ENCODE measurements at regions not wholly inside any gene's neighbourhood (a gene's known extent, or its start where the extent isn't known, plus 50 kb on each side); places are given as distances from the start of the nearest gene placed in this dataset.

DNA sequence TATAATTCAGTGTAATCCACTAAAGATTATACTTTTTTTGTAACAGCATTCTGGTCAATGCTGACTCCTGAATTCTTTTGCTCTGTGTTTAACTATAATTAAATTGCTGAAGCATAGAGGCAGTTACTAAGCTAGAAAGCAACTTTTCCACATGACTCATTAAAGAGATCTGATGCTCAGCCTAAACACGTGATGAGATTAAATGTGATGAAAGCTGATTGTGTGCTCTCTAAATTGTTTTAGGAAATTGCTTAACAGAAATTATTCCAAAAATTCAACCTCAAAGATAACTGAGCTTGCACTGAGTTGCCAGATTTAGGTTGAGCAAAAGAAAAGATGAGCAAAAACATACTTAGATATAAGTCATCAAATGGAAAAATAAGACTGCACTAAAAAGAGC lies 1033.6 kb downstream of the FAM181B start:
- Histone ChIP-seq H3K4me2 (ENCODE audit: insufficient read depth, low read length) (no peak overlapping the region), H3K27me3 (ENCODE audit: control insufficient read depth in 2 of 2, insufficient read depth in 2 of 2, low read length in 2 of 2) (no peaks in the 10 kb centered on the region), H2AFZ (ENCODE audit: low read depth, low read length) (no peak overlapping the region), H3K79me2 (ENCODE audit: control insufficient read depth, insufficient read depth, low read length) (no peaks in the 10 kb centered on the region), H3K36me3 (ENCODE audit: control insufficient read depth in 2 of 2, extremely low read depth in 1 of 2, insufficient read depth in 2 of 2, low read length in 2 of 2) (no peaks in the 10 kb centered on the region), H3K9ac (replicated peaks; ENCODE audit: extremely low read depth, insufficient read depth, low read length) (no peak overlapping the region), H3K9me3 (replicated peaks; ENCODE audit: control insufficient read depth, insufficient read depth, low read length) (no peaks in the 10 kb centered on the region), H4K20me1 (replicated peaks; ENCODE audit: control insufficient read depth, extremely low read depth, insufficient read depth, low read length) (no peaks in the 10 kb centered on the region), H3K4me3 (replicated peaks in 1 of 3; ENCODE audit: insufficient read depth in 1 of 3, low read depth in 1 of 3, low read length in 3 of 3) (no peak overlapping the region), H3K9me1 (replicated peaks; ENCODE audit: control insufficient read depth, extremely low read depth, insufficient read depth, low read length) (no peaks in the 10 kb centered on the region), H3K4me1 (ENCODE audit: control insufficient read depth, extremely low read depth, insufficient read depth, low read length) (no peaks in the 10 kb centered on the region), H3K27ac (ENCODE audit: insufficient read depth, low read depth, low read length) (no peak overlapping the region)
- no TSS peak for BruUV-seq (replicated peaks)
- ChIA-PET CTCF (no interaction called here), POLR2A (no interaction called here)
- intact Hi-C loops (cut with micrococcal nuclease) (no loop called here), dilution Hi-C loops (cut with MboI; ENCODE audit: extremely low pct_ligation_motif_present, low sequenced_read_pairs) (no loop called here)
- no peak for DNase-seq (ENCODE audit: low read depth, low spot score)
- FAIRE-seq = no peak
- TF ChIP-seq, protein P1, sequence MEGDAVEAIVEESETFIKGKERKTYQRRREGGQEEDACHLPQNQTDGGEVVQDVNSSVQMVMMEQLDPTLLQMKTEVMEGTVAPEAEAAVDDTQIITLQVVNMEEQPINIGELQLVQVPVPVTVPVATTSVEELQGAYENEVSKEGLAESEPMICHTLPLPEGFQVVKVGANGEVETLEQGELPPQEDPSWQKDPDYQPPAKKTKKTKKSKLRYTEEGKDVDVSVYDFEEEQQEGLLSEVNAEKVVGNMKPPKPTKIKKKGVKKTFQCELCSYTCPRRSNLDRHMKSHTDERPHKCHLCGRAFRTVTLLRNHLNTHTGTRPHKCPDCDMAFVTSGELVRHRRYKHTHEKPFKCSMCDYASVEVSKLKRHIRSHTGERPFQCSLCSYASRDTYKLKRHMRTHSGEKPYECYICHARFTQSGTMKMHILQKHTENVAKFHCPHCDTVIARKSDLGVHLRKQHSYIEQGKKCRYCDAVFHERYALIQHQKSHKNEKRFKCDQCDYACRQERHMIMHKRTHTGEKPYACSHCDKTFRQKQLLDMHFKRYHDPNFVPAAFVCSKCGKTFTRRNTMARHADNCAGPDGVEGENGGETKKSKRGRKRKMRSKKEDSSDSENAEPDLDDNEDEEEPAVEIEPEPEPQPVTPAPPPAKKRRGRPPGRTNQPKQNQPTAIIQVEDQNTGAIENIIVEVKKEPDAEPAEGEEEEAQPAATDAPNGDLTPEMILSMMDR (IDR thresholded peaks at IDR 0.05; ENCODE audit: extremely low read depth in 1 of 2, insufficient read depth in 1 of 2, low read depth in 1 of 2, low read length in 2 of 2) = no peak

DNA sequence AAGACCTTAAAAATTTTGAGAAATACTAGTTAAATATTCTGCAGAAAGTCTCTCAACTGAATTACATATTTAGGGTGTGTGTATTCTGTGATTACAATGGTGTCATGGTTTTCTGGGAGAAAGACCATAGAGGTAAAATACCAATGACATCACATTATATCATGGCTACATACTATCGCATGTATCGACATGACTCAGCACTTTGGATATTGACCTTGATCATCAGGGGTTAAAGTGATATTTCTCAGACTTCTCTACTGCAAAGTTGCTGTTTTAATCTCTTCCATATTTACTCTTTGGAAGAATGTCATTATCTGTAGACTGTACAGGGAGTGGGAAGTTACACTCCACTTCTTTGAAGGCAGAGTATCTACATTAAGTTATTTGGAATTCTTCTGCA lies 1046.6 kb downstream of the FAM181B start:
- H3K4me1 ChIP-seq (ENCODE audit: control insufficient read depth, extremely low read depth, insufficient read depth, low read length) = no peaks in the 10 kb centered on the region
- FAIRE-seq = no peak
- ChIA-PET CTCF (no interaction called here), POLR2A (no interaction called here)
- H3K36me3 ChIP-seq (ENCODE audit: control insufficient read depth in 2 of 2, extremely low read depth in 1 of 2, insufficient read depth in 2 of 2, low read length in 2 of 2) = no peaks in the 10 kb centered on the region
- H3K27me3 ChIP-seq (ENCODE audit: control insufficient read depth in 2 of 2, insufficient read depth in 2 of 2, low read length in 2 of 2) = no peaks in the 10 kb centered on the region
- intact Hi-C loops (cut with micrococcal nuclease) = no loop called here
- peaks cover 3% of the 10 kb centered on the region for H3K9me3 ChIP-seq (replicated peaks; ENCODE audit: control insufficient read depth, insufficient read depth, low read length)
- TF ChIP-seq POLR2A (IDR thresholded peaks at IDR 0.05; ENCODE audit: low read depth, low read length) = no peak
- TF ChIP-seq POLR2AphosphoS5 (IDR thresholded peaks at IDR 0.05; ENCODE audit: insufficient read depth, low read depth, low read length) = no peak
- TF ChIP-seq JUN (IDR thresholded peaks at IDR 0.05; ENCODE audit: borderline replicate concordance, insufficient read depth, insufficient read length, low read depth) = no peak
- TF ChIP-seq, protein P2, sequence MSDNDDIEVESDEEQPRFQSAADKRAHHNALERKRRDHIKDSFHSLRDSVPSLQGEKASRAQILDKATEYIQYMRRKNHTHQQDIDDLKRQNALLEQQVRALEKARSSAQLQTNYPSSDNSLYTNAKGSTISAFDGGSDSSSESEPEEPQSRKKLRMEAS (IDR thresholded peaks at IDR 0.05; ENCODE audit: insufficient read depth, insufficient read length) = no peak
- no peak for TF ChIP-seq FOS (IDR thresholded peaks at IDR 0.05; ENCODE audit: borderline replicate concordance, insufficient read depth, low read length)
- TF ChIP-seq EZH2 (IDR thresholded peaks at IDR 0.05; ENCODE audit: borderline replicate concordance, low read depth, low read length, severe bottlenecking) = no peak
- TF ChIP-seq MYC (IDR thresholded peaks at IDR 0.05; ENCODE audit: low read depth, low read length) = no peak
- TF ChIP-seq, protein P1 (IDR thresholded peaks at IDR 0.05; ENCODE audit: extremely low read depth in 1 of 2, insufficient read depth in 1 of 2, low read depth in 1 of 2, low read length in 2 of 2) = no peak
- no peak for TF ChIP-seq GATA2 (IDR thresholded peaks at IDR 0.05; ENCODE audit: insufficient read depth, insufficient read length, low read depth, low read length)
- no peak overlapping the region for H3K4me3 ChIP-seq (replicated peaks in 1 of 3; ENCODE audit: insufficient read depth in 1 of 3, low read depth in 1 of 3, low read length in 3 of 3)
- H4K20me1 ChIP-seq (replicated peaks; ENCODE audit: control insufficient read depth, extremely low read depth, insufficient read depth, low read length) = no peaks in the 10 kb centered on the region
- H3K79me2 ChIP-seq (ENCODE audit: control insufficient read depth, insufficient read depth, low read length) = no peaks in the 10 kb centered on the region
- H3K27ac ChIP-seq (ENCODE audit: insufficient read depth, low read depth, low read length) = no peak overlapping the region
- no TSS peak for BruUV-seq (replicated peaks)
- no peak overlapping the region for H2AFZ ChIP-seq (ENCODE audit: low read depth, low read length)
- H3K9ac ChIP-seq (replicated peaks; ENCODE audit: extremely low read depth, insufficient read depth, low read length) = no peak overlapping the region
- H3K4me2 ChIP-seq (ENCODE audit: insufficient read depth, low read length) = no peak overlapping the region
- DNase-seq (ENCODE audit: low read depth, low spot score) = no peak
- peaks cover 2% of the 10 kb centered on the region for H3K9me1 ChIP-seq (replicated peaks; ENCODE audit: control insufficient read depth, extremely low read depth, insufficient read depth, low read length)
- dilution Hi-C loops (cut with MboI; ENCODE audit: extremely low pct_ligation_motif_present, low sequenced_read_pairs) = no loop called here
